K562 (cell line): ENCODE measurements at regions not wholly inside any gene's neighbourhood (a gene's known extent, or its start where the extent isn't known, plus 50 kb on each side); places are given as distances from the start of the nearest gene placed in this dataset.
A peak's percentile ranks its signal among the peaks of the same experiment; 100 is the strongest.

Experiments
- ATAC-seq: fragments of 200-7000 bp; cut with Tn5 transposase; 3 replicates; pipeline ENCODE4 v1.9.1; 2020; ENCODE audit warnings: moderate library complexity
- BruUV-seq: library from RNA; stranded (reverse); fragments of 400-500 nt; replicated peaks from 2 replicates; lab custom pipeline; 2021; lab: Mats Ljungman, UMichigan
- CTCF ChIA-PET: fragments of 300-600 bp; formaldehyde crosslinking; extraction: SDS; loops from one replicate; lab custom pipeline; 2021; ENCODE audit warnings: low intra/inter-chr PET ratio; lab: Yijun Ruan, JAX
- POLR2A ChIA-PET: fragments of 300-600, 350-650 bp; sonication (Branson Sonifier 250); formaldehyde crosslinking; extraction: SDS; loops from one replicate; lab custom pipeline; 2021; ENCODE audit warnings: antibody characterized with exemption, inconsistent platforms; lab: Yijun Ruan, JAX
- DNase-seq, 4 experiments: peaks; one replicate each; pipeline versions ENCODE4 v3.0.0 to v3.0.0-alpha.2; 2011 to 2018; ENCODE audit warnings: low spot score in 3 of 4, mixed read lengths in 3 of 4; ENCODE audit errors: extremely low read depth in 1 of 4
- FAIRE-seq: peaks from 2 replicates; lab custom pipeline; 2011; peaks lifted over from hg19 to GRCh38; lab: Jason Lieb, UNC
- H2AFZ ChIP-seq: 2 replicates; pipeline ENCODE4 v1.6.0; 2011; ENCODE audit warnings: low read depth, low read length, control low read depth, inconsistent platforms
- H3K27ac ChIP-seq: fragments of 200-600 bp; 3 replicates; pipeline ENCODE4 v1.8.0; 2011; ENCODE audit warnings: low read depth, mild to moderate bottlenecking, control low read depth, inconsistent platforms, low read length, moderate library complexity, mixed read lengths; ENCODE audit errors: extremely low read depth
- H3K27me3 ChIP-seq, 2 experiments: fragments of 300-600 bp in 1 of 2; 2 replicates in 1 of 2; 3 replicates in 1 of 2; pipeline versions ENCODE4 v1.6.0 to v1.8.0; 2011; ENCODE audit warnings: inconsistent platforms in 2 of 2, low read length in 2 of 2, mild to moderate bottlenecking in 1 of 2, mixed read lengths in 1 of 2, moderate library complexity in 1 of 2; ENCODE audit not compliant: control insufficient read depth in 2 of 2, insufficient read depth in 2 of 2
- H3K36me3 ChIP-seq: fragments of 300-600 bp; 3 replicates; pipeline ENCODE4 v1.8.0; 2011; ENCODE audit warnings: mild to moderate bottlenecking, low read length, inconsistent platforms; ENCODE audit not compliant: control insufficient read depth, insufficient read depth
- H3K4me1 ChIP-seq, 2 experiments: fragments of 200-600 bp in 1 of 2; replicated peaks in 1 of 2; 2 replicates in 1 of 2; 3 replicates in 1 of 2; pipeline versions ENCODE4 v1.5.1 to v1.8.0; 2011; ENCODE audit warnings: inconsistent platforms in 2 of 2, low read length in 2 of 2, mild to moderate bottlenecking in 1 of 2, mixed read lengths in 1 of 2, moderate library complexity in 1 of 2; ENCODE audit not compliant: control insufficient read depth in 2 of 2, insufficient read depth in 2 of 2
- H3K4me2 ChIP-seq: 2 replicates; pipeline ENCODE4 v1.6.1; 2011; ENCODE audit warnings: low read length, control low read depth, inconsistent platforms, mixed read lengths; ENCODE audit not compliant: insufficient read depth
- H3K4me3 ChIP-seq: fragments of 200-600 bp; sonication (generic), shearing (Covaris generic); 2 replicates; pipeline ENCODE4 v1.5.1; 2016; ENCODE audit warnings: control low read depth, inconsistent platforms
- H3K79me2 ChIP-seq: fragments of 200-600 bp; 3 replicates; pipeline ENCODE4 v1.8.0; 2011; ENCODE audit warnings: low read length, inconsistent platforms; ENCODE audit not compliant: control insufficient read depth, insufficient read depth
- H3K9ac ChIP-seq, 2 experiments: 2 replicates each; pipeline versions ENCODE4 v1.6.0 to v1.6.1; 2011; ENCODE audit warnings: low read depth in 2 of 2, low read length in 2 of 2, control low read depth in 1 of 2, inconsistent platforms in 1 of 2, mild to moderate bottlenecking in 1 of 2, mixed read lengths in 1 of 2; ENCODE audit not compliant: insufficient read depth in 1 of 2
- H3K9me1 ChIP-seq: one replicate; pipeline ENCODE4 v1.6.0; 2011; ENCODE audit warnings: inconsistent platforms, mild to moderate bottlenecking, low read length, moderate library complexity; ENCODE audit not compliant: control insufficient read depth, insufficient read depth
- H3K9me3 ChIP-seq: replicated peaks from 2 replicates; pipeline ENCODE4 v1.5.1; 2011; ENCODE audit warnings: low read depth, low read length, inconsistent platforms; ENCODE audit not compliant: control insufficient read depth, insufficient read depth
- H4K20me1 ChIP-seq: replicated peaks from 2 replicates; pipeline ENCODE4 v1.6.1; 2011; ENCODE audit warnings: low read length, inconsistent platforms, mixed read lengths; ENCODE audit not compliant: control insufficient read depth, insufficient read depth
- KLF6 ChIP-seq: fragments of 250-450 bp; sonication (Bioruptor Pico); IDR thresholded peaks from 2 replicates; pipeline ENCODE4 v1.4.0; 2020; ENCODE audit warnings: mild to moderate bottlenecking, moderate library complexity, borderline replicate concordance
- NR2F6 ChIP-seq: fragments of 450-650 bp; formaldehyde crosslinking; IDR thresholded peaks from 2 replicates; pipeline ENCODE4 v1.4.0; 2020; ENCODE audit warnings: mild to moderate bottlenecking
- ZFP1 ChIP-seq: fragments of 450-650 bp; formaldehyde crosslinking; IDR thresholded peaks from 2 replicates; pipeline ENCODE4 v1.4.0; 2020; ENCODE audit warnings: mild to moderate bottlenecking, mixed read lengths
- WGBS: fragments of 100-300 bp; shearing (Covaris generic); methylation state at CpG from one replicate; pipeline ENCODE4 v1.1.6; 2016; ENCODE audit warnings: low coverage, mixed read lengths; ENCODE audit not compliant: insufficient coverage; ENCODE audit errors: missing lambda C conversion rate; 5-methylcytosine and 5-hydroxymethylcytosine counted together
- in situ Hi-C: fragments of 300-500 bp; cut with MboI; formaldehyde crosslinking; loops from 4 replicates; pipeline ENCODE4 v1.15.0; 2018; ENCODE audit warnings: inconsistent platforms, mixed read lengths
- intact Hi-C: fragments of 100-400 bp; cut with micrococcal nuclease; formaldehyde crosslinking; loops from 2 replicates; pipeline ENCODE4 v1.14.2; 2022
- TF ChIP-seq, protein P1 (sequence below), 2 experiments: fragments of 450-650 bp in 1 of 2; IDR thresholded peaks; 2 replicates each; pipeline ENCODE4 v1.6.1; 2011 to 2017; ENCODE audit warnings: low read depth in 2 of 2, antibody characterized with exemption in 1 of 2, borderline replicate concordance in 1 of 2, low read length in 1 of 2, mild to moderate bottlenecking in 1 of 2, mixed read lengths in 1 of 2; ENCODE audit not compliant: control insufficient read depth in 1 of 2
- TF ChIP-seq, protein P2 (sequence below), 3 experiments: IDR thresholded peaks in 2 of 3; conservative IDR thresholded peaks in 1 of 3; 2 replicates each; pipeline ENCODE4 v1.5.1; 2011 to 2012; ENCODE audit warnings: low read length in 3 of 3, mild to moderate bottlenecking in 3 of 3, control low read depth in 2 of 3, improper control_type of control experiment in 1 of 3, inconsistent platforms in 1 of 3, low read depth in 1 of 3, mixed read lengths in 1 of 3, moderate library complexity in 1 of 3; ENCODE audit not compliant: insufficient read depth in 2 of 3
- TF ChIP-seq, protein P3 (sequence below): sonication (generic); formaldehyde crosslinking; IDR thresholded peaks from 2 replicates; pipeline ENCODE4 v1.8.0; 2022; ENCODE audit warnings: missing genetic modification reagents, mild to moderate bottlenecking, borderline replicate concordance

DNA sequence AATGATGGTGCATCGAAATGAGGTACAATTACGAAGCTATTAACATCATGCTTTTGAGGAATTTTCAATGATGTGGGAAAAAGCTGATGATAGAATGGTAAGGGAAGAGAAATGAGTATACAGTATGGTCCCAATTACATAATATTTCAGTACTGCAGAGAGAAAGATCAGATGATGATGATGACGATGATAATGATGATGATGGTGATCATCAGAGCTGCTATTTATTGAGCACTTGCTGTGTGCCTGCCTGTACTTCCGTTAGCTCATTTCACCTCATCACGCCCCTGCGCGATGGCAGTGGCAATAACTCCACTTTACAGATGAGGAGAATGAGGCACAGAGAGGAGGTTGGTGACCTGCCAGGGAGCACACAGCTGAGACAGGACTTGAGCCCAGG, 620.8 kb downstream of the MATN1 start (continued):
- no peak for TF ChIP-seq ZFP1

DNA sequence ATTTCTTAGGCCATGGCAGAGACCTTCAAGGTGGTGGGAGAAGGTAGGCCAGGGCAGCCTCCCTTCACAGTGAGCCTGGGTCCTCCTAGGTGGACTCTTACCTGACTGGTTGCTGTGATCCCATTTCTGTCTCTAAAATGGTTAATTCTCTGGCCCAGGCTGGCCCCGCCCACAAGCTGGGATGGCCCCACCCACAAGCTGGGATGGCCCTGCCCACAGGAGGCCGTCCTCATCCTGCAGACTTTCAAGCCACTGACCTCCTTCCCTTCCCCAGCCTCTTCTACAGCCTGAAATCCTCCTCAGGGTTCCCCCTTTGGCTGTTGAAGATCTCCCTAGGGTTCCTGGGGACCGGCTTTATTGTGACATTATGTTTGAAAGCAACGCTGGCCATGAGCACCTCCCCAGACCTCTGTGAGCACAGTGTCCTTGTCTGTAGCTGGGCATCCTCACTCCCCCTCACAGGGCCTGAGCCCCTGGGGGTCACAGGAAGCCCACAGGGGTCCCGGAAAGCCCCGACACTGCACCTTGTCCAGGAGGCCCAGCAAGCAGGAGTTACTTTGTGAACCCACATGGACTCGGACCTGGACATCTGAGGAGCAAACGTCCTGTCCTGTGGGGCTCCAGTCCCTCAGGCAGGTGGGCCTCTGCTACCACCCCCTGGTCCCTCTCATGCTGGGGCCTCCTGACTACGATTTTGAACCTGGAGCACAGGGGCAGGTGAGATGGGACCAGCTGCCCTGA, 621.7 kb downstream of the MATN1 start:
- Histone ChIP-seq H3K9me1 (no peaks in the 10 kb centered on the region), H3K79me2 (no peaks in the 10 kb centered on the region), H3K36me3 (no peaks in the 10 kb centered on the region), H2AFZ (no peak overlapping the region), H3K4me3 (no peak overlapping the region), H4K20me1 (peaks cover 7% of the 10 kb centered on the region; the same call in 1 of the 2 replicates), H3K9me3 (no peaks in the 10 kb centered on the region), H3K27ac (no peak overlapping the region), H3K27me3 (peaks cover 0 to 26% of the 10 kb centered on the region in 2 experiments; a peak in 3 of 5 replicates), H3K4me1 (no peaks in the 10 kb centered on the region), H3K9ac (no peak overlapping the region), H3K4me2 (no peak overlapping the region)
- no TSS peak for BruUV-seq
- 2% methylated on average over 9 of the region's 9 CpGs for WGBS
- in situ Hi-C loops: loop anchor here (10.0 kb wide), 1 partner anchor 867 kb away; the partner anchor contains the start of genes MECR and PTPRU
- intact Hi-C loops: loop anchor here (10.0 kb wide), 1 partner anchor 737 kb away; no protein-coding TSS in a partner anchor
- ATAC-seq (peak; percentile 83), FAIRE-seq (no peak), DNase-seq (peak; percentile 33 to 69 (median 61))
- TF ChIP-seq, protein P1, sequence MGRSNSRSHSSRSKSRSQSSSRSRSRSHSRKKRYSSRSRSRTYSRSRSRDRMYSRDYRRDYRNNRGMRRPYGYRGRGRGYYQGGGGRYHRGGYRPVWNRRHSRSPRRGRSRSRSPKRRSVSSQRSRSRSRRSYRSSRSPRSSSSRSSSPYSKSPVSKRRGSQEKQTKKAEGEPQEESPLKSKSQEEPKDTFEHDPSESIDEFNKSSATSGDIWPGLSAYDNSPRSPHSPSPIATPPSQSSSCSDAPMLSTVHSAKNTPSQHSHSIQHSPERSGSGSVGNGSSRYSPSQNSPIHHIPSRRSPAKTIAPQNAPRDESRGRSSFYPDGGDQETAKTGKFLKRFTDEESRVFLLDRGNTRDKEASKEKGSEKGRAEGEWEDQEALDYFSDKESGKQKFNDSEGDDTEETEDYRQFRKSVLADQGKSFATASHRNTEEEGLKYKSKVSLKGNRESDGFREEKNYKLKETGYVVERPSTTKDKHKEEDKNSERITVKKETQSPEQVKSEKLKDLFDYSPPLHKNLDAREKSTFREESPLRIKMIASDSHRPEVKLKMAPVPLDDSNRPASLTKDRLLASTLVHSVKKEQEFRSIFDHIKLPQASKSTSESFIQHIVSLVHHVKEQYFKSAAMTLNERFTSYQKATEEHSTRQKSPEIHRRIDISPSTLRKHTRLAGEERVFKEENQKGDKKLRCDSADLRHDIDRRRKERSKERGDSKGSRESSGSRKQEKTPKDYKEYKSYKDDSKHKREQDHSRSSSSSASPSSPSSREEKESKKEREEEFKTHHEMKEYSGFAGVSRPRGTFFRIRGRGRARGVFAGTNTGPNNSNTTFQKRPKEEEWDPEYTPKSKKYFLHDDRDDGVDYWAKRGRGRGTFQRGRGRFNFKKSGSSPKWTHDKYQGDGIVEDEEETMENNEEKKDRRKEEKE (IDR thresholded peaks at IDR 0.05; ENCODE audit: borderline replicate concordance in 1 of 2, control insufficient read depth in 1 of 2, low read depth in 2 of 2, low read length in 1 of 2): no peak
- TF ChIP-seq, protein P2, sequence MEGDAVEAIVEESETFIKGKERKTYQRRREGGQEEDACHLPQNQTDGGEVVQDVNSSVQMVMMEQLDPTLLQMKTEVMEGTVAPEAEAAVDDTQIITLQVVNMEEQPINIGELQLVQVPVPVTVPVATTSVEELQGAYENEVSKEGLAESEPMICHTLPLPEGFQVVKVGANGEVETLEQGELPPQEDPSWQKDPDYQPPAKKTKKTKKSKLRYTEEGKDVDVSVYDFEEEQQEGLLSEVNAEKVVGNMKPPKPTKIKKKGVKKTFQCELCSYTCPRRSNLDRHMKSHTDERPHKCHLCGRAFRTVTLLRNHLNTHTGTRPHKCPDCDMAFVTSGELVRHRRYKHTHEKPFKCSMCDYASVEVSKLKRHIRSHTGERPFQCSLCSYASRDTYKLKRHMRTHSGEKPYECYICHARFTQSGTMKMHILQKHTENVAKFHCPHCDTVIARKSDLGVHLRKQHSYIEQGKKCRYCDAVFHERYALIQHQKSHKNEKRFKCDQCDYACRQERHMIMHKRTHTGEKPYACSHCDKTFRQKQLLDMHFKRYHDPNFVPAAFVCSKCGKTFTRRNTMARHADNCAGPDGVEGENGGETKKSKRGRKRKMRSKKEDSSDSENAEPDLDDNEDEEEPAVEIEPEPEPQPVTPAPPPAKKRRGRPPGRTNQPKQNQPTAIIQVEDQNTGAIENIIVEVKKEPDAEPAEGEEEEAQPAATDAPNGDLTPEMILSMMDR (IDR thresholded peaks at IDR 0.05 in 2 of 3, conservative IDR thresholded peaks at IDR 0.05 in 1 of 3; ENCODE audit: insufficient read depth in 2 of 3, low read depth in 1 of 3, low read length in 3 of 3): no peak
- TF ChIP-seq, protein P3, sequence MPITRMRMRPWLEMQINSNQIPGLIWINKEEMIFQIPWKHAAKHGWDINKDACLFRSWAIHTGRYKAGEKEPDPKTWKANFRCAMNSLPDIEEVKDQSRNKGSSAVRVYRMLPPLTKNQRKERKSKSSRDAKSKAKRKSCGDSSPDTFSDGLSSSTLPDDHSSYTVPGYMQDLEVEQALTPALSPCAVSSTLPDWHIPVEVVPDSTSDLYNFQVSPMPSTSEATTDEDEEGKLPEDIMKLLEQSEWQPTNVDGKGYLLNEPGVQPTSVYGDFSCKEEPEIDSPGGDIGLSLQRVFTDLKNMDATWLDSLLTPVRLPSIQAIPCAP (CRISPR knock-in tag): no peak
- TF ChIP-seq KLF6 (CRISPR knock-in tag) (no peak), NR2F6 (CRISPR knock-in tag) (no peak)
- ChIA-PET CTCF (interaction anchor here (0.7 kb wide), 1 partner anchor 649 kb away, joined by 3 read pairs; no protein-coding TSS in a partner anchor), POLR2A (no interaction called here)
